ENCODE measurements at regions not wholly inside any gene's neighbourhood (a gene's known extent, or its start where the extent isn't known, plus 50 kb on each side); places are given as distances from the start of the nearest gene placed in this dataset.

- H3K9me3 ChIP-seq (ENCODE audit: low read length) = no peaks in the 10 kb centered on the region
- intact Hi-C loops (cut with micrococcal nuclease) = no loop called here
- H4K20me1 ChIP-seq (ENCODE audit: low read length) = no peaks in the 10 kb centered on the region
- DNase-seq = no peak
- H3K9me2 ChIP-seq (replicated peaks; ENCODE audit: low read length) = no peaks in the 10 kb centered on the region
- H3K27me3 ChIP-seq (ENCODE audit: low read length) = no peaks in the 10 kb centered on the region
- H3K4me1 ChIP-seq (ENCODE audit: insufficient read depth, low read length) = no peaks in the 10 kb centered on the region
- peak; percentile 55; the same call in 1 of the 2 replicates for ATAC-seq
- BruUV-seq (replicated peaks) = no TSS peak
- no peak overlapping the region for H3K4me3 ChIP-seq (ENCODE audit: low read length)
- H3K36me3 ChIP-seq (ENCODE audit: low read depth, low read length) = no peaks in the 10 kb centered on the region
- ChIA-PET CTCF (no interaction called here), POLR2A (ENCODE audit: unreplicated experiment) (no interaction called here)
- H3F3A ChIP-seq (ENCODE audit: low read length, unreplicated experiment) = no peaks in the 10 kb centered on the region
- no peak overlapping the region for H3K4me2 ChIP-seq (ENCODE audit: low read length)
- H2AFZ ChIP-seq (ENCODE audit: low read length) = no peak overlapping the region
- no peak overlapping the region for H3K27ac ChIP-seq (ENCODE audit: low read length)
- no peak overlapping the region for H3K9ac ChIP-seq (ENCODE audit: low read length)
- TF ChIP-seq EZH2phosphoT487 (IDR thresholded peaks at IDR 0.05; ENCODE audit: borderline replicate concordance, low read length) (no peak), CTCF (conservative IDR thresholded peaks at IDR 0.05; ENCODE audit: low read depth, low read length) (no peak), EZH2 (IDR thresholded peaks at IDR 0.05; ENCODE audit: low read length, unreplicated experiment) (no peak)
- H3K79me2 ChIP-seq (ENCODE audit: low read length) = no peaks in the 10 kb centered on the region
Measured at GRCh38 chr11:29351301-29351873, 665.4 kb downstream of the KCNA4 start.

GRCh38 chr11:29343465-29344333, 673.1 kb downstream of the KCNA4 start:
- no TSS peak for BruUV-seq (replicated peaks)
- peaks cover 4% of the 10 kb centered on the region; the same call in 1 of the 2 replicates for H3K4me1 ChIP-seq (ENCODE audit: insufficient read depth, low read length)
- no peaks in the 10 kb centered on the region for H3F3A ChIP-seq (ENCODE audit: low read length, unreplicated experiment)
- no peaks in the 10 kb centered on the region for H3K9me3 ChIP-seq (ENCODE audit: low read length)
- H3K4me3 ChIP-seq (ENCODE audit: low read length) = no peak overlapping the region; the same call in 1 of the 2 replicates
- ATAC-seq = peak; percentile 88
- TF ChIP-seq EZH2 (IDR thresholded peaks at IDR 0.05; ENCODE audit: low read length, unreplicated experiment) = no peak
- peak; percentile 93 for TF ChIP-seq CTCF (conservative IDR thresholded peaks at IDR 0.05; ENCODE audit: low read depth, low read length)
- no peak for TF ChIP-seq EZH2phosphoT487 (IDR thresholded peaks at IDR 0.05; ENCODE audit: borderline replicate concordance, low read length)
- peak; percentile 76 for DNase-seq
- POLR2A ChIA-PET (ENCODE audit: unreplicated experiment) = no interaction called here
- no peaks in the 10 kb centered on the region for H3K9me2 ChIP-seq (replicated peaks; ENCODE audit: low read length)
- peak overlapping the region; percentile 43 for H3K4me2 ChIP-seq (ENCODE audit: low read length)
- H3K36me3 ChIP-seq (ENCODE audit: low read depth, low read length) = no peaks in the 10 kb centered on the region
- no peaks in the 10 kb centered on the region for H4K20me1 ChIP-seq (ENCODE audit: low read length)
- CTCF ChIA-PET = no interaction called here
- no peaks in the 10 kb centered on the region for H3K27me3 ChIP-seq (ENCODE audit: low read length)
- H3K27ac ChIP-seq (ENCODE audit: low read length) = no peak overlapping the region
- no peaks in the 10 kb centered on the region for H3K79me2 ChIP-seq (ENCODE audit: low read length)
- 0 out of 2 replicates have a peak overlapping the region, but pooled peaks have one; percentile 27 for H2AFZ ChIP-seq (ENCODE audit: low read length)
- intact Hi-C loops (cut with micrococcal nuclease) = no loop called here
- no peak overlapping the region for H3K9ac ChIP-seq (ENCODE audit: low read length)
